Liver (tissue), 8 donors: ENCODE measurements at regions not wholly inside any gene's neighbourhood (a gene's known extent, or its start where the extent isn't known, plus 50 kb on each side); places are given as distances from the start of the nearest gene placed in this dataset.

Experiments
- DNase-seq: peaks from one replicate; pipeline ENCODE4 v3.0.0-alpha.2; 2017; ENCODE audit warnings: low spot score
- H3K27ac ChIP-seq, 2 donors: one replicate each; pipeline ENCODE4 v1.7.0; 2013; ENCODE audit warnings: inconsistent platforms in 2 of 2, low read length in 2 of 2, control low read depth in 1 of 2, low read depth in 1 of 2, mild to moderate bottlenecking in 1 of 2
- H3K27me3 ChIP-seq, 4 donors: one replicate each; pipeline versions ENCODE4 v1.6.1 to v1.7.0; 2013; ENCODE audit warnings: low read length in 3 of 4, inconsistent platforms in 1 of 4, mild to moderate bottlenecking in 1 of 4, moderate library complexity in 1 of 4; ENCODE audit not compliant: control insufficient read depth in 4 of 4, insufficient read depth in 4 of 4
- H3K36me3 ChIP-seq, 4 donors: one replicate each; pipeline versions ENCODE4 v1.6.1 to v1.7.0; 2013; ENCODE audit warnings: low read length in 3 of 4, mild to moderate bottlenecking in 3 of 4, low read depth in 1 of 4, moderate library complexity in 1 of 4; ENCODE audit not compliant: control insufficient read depth in 4 of 4, insufficient read depth in 3 of 4
- H3K4me1 ChIP-seq, 4 donors: one replicate each; pipeline versions ENCODE4 v1.6.1 to v1.7.0; 2013; ENCODE audit warnings: low read length in 3 of 4, mild to moderate bottlenecking in 3 of 4, moderate library complexity in 1 of 4; ENCODE audit not compliant: control insufficient read depth in 4 of 4, insufficient read depth in 4 of 4
- H3K4me3 ChIP-seq, 3 donors: one replicate each; pipeline versions ENCODE4 v1.6.1 to v1.7.0; 2013; ENCODE audit warnings: low read length in 3 of 3, control low read depth in 1 of 3, low read depth in 1 of 3, mild to moderate bottlenecking in 1 of 3
- H3K9ac ChIP-seq, 2 donors: one replicate each; pipeline ENCODE4 v1.7.0; 2013; ENCODE audit warnings: low read length in 2 of 2, mild to moderate bottlenecking in 2 of 2, moderate library complexity in 2 of 2, control low read depth in 1 of 2, low read depth in 1 of 2
- H3K9me3 ChIP-seq, 4 donors: one replicate each; pipeline versions ENCODE4 v1.6.1 to v1.7.0; 2013; ENCODE audit warnings: low read length in 3 of 4; ENCODE audit not compliant: control insufficient read depth in 4 of 4
- EGR1 ChIP-seq, 2 donors: IDR thresholded peaks; 2 replicates each; pipeline ENCODE4 v1.6.1; 2016 to 2018; ENCODE audit warnings: antibody characterized with exemption in 2 of 2, low read depth in 2 of 2
- FOXA1 ChIP-seq: IDR thresholded peaks from 2 replicates; pipeline ENCODE4 v1.6.1; 2016; ENCODE audit warnings: antibody characterized with exemption
- FOXA2 ChIP-seq: IDR thresholded peaks from 2 replicates; pipeline ENCODE4 v1.6.1; 2016; ENCODE audit warnings: antibody characterized with exemption
- GABPA ChIP-seq, 2 donors: IDR thresholded peaks in 1 of 2; conservative IDR thresholded peaks in 1 of 2; 2 replicates each; pipeline ENCODE4 v1.6.1; 2016; ENCODE audit warnings: antibody characterized with exemption in 2 of 2, mild to moderate bottlenecking in 1 of 2, moderate library complexity in 1 of 2
- HNF4A ChIP-seq, 2 donors: conservative IDR thresholded peaks; 2 replicates each; pipeline ENCODE4 v1.6.1; 2016; ENCODE audit warnings: antibody characterized with exemption in 2 of 2, mild to moderate bottlenecking in 2 of 2
- HNF4G ChIP-seq: IDR thresholded peaks from 2 replicates; pipeline ENCODE4 v1.6.1; 2016; ENCODE audit warnings: antibody characterized with exemption
- JUND ChIP-seq, 2 donors: IDR thresholded peaks; 2 replicates each; pipeline ENCODE4 v1.6.1; 2016; ENCODE audit warnings: antibody characterized with exemption in 2 of 2
- NR2F2 ChIP-seq: IDR thresholded peaks from 2 replicates; pipeline ENCODE4 v1.6.1; 2016; ENCODE audit warnings: antibody characterized with exemption
- RAD21 ChIP-seq, 2 donors: IDR thresholded peaks; 2 replicates each; pipeline ENCODE4 v1.6.1; 2016; ENCODE audit warnings: antibody characterized with exemption in 2 of 2, mild to moderate bottlenecking in 2 of 2
- SP1 ChIP-seq: IDR thresholded peaks from 2 replicates; pipeline ENCODE4 v1.6.1; 2018; ENCODE audit warnings: antibody characterized with exemption, mild to moderate bottlenecking
- TAF1 ChIP-seq: conservative IDR thresholded peaks from 2 replicates; pipeline ENCODE4 v1.6.1; 2016; ENCODE audit warnings: antibody characterized with exemption, mild to moderate bottlenecking
- YY1 ChIP-seq: IDR thresholded peaks from 2 replicates; pipeline ENCODE4 v1.6.1; 2016; ENCODE audit warnings: antibody characterized with exemption, mild to moderate bottlenecking
- WGBS: extraction: QIAGEN DNeasy Blood & Tissue Kit; methylation state at CpG from one replicate; pipeline ENCODE4 v1.1.7; 2013; 5-methylcytosine and 5-hydroxymethylcytosine counted together
- TF ChIP-seq, protein P1 (sequence below): IDR thresholded peaks from 2 replicates; pipeline ENCODE4 v1.6.1; 2016; ENCODE audit warnings: antibody characterized with exemption
- TF ChIP-seq, protein P2 (sequence below): IDR thresholded peaks from 2 replicates; pipeline ENCODE4 v1.6.1; 2016; ENCODE audit warnings: antibody characterized with exemption
- TF ChIP-seq, protein P3 (sequence below): IDR thresholded peaks from 2 replicates; pipeline ENCODE4 v1.6.1; 2016; ENCODE audit warnings: antibody characterized with exemption, mild to moderate bottlenecking
- TF ChIP-seq, protein P4 (sequence below): fragments of 150-350 bp; IDR thresholded peaks from 2 replicates; pipeline ENCODE4 v1.5.1; 2017; ENCODE audit warnings: improper control_type of control experiment, low read depth, low read length; ENCODE audit not compliant: missing input control
- donor health status: healthy.
- donor health status: healthy.
- donor health status: healthy.
- donor health status: healthy.
- donor health status: healthy.

DNA sequence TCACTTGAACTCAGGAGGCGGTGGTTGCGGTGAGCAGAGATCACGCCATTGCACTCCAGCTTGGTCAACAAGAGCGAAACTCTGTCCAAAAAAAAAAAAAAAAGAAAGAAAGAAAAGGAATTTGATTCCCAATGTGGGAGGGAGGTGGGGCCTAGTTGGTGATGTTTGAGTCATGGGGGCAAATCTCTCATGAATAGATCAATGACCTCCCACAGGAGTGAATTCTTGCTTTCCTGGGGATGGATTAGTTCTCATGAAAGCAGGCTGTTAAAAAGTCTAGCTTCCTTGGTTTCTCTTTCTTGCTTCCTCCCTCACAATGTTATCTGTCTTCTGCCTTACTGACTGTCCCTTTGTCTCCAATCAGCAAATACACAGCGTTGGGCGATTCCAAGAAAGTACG, 419.5 kb upstream of the RPS6KA3 start:
- H3K4me3 ChIP-seq, result no peak overlapping the region
- no peak overlapping the region for H3K27ac ChIP-seq
- H3K36me3 ChIP-seq, result no peaks in the 10 kb centered on the region
- TF ChIP-seq SP1 (no peak), TAF1 (no peak), NR2F2 (no peak), FOXA2 (no peak), FOXA1 (no peak), HNF4A (conservative IDR thresholded peaks at IDR 0.05) (no peak), YY1 (no peak)
- TF ChIP-seq, protein P1, sequence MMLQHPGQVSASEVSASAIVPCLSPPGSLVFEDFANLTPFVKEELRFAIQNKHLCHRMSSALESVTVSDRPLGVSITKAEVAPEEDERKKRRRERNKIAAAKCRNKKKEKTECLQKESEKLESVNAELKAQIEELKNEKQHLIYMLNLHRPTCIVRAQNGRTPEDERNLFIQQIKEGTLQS, result no peak
- TF ChIP-seq, protein P2, sequence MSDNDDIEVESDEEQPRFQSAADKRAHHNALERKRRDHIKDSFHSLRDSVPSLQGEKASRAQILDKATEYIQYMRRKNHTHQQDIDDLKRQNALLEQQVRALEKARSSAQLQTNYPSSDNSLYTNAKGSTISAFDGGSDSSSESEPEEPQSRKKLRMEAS, result no peak
- H3K9ac ChIP-seq, result no peak overlapping the region
- no peaks in the 10 kb centered on the region for H3K9me3 ChIP-seq
- no peaks in the 10 kb centered on the region for H3K27me3 ChIP-seq
- 91% methylated on average over 7 of the region's 7 CpGs for WGBS
- H3K4me1 ChIP-seq, result no peaks in the 10 kb centered on the region
- DNase-seq, result no peak

DNA sequence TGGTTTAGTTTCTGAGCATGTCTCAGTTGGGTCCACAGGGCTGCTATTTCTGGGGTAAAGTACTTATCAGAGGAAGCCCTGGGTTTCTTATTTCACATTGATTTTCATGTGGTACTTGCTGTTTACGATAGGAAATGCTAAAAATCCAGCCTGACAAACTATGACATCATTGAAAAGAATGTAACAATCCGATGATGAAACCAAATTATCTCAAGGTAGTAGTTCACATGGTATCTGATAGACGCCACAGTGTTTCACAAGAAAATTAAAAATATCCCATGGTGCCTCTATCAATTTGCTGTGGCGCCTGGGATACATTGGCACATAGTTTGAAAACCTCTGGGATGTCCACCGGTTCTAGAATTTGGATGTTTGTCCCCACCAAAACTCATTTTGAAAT, 418.9 kb upstream of the RPS6KA3 start:
- 86% methylated on average over 5 of the region's 5 CpGs for WGBS
- TF ChIP-seq NR2F2 (no peak), JUND (IDR thresholded peaks at IDR 0.05) (no peak), HNF4A (conservative IDR thresholded peaks at IDR 0.05) (no peak), YY1 (no peak), HNF4G (no peak)
- TF ChIP-seq, protein P2, result no peak
- TF ChIP-seq, protein P3, sequence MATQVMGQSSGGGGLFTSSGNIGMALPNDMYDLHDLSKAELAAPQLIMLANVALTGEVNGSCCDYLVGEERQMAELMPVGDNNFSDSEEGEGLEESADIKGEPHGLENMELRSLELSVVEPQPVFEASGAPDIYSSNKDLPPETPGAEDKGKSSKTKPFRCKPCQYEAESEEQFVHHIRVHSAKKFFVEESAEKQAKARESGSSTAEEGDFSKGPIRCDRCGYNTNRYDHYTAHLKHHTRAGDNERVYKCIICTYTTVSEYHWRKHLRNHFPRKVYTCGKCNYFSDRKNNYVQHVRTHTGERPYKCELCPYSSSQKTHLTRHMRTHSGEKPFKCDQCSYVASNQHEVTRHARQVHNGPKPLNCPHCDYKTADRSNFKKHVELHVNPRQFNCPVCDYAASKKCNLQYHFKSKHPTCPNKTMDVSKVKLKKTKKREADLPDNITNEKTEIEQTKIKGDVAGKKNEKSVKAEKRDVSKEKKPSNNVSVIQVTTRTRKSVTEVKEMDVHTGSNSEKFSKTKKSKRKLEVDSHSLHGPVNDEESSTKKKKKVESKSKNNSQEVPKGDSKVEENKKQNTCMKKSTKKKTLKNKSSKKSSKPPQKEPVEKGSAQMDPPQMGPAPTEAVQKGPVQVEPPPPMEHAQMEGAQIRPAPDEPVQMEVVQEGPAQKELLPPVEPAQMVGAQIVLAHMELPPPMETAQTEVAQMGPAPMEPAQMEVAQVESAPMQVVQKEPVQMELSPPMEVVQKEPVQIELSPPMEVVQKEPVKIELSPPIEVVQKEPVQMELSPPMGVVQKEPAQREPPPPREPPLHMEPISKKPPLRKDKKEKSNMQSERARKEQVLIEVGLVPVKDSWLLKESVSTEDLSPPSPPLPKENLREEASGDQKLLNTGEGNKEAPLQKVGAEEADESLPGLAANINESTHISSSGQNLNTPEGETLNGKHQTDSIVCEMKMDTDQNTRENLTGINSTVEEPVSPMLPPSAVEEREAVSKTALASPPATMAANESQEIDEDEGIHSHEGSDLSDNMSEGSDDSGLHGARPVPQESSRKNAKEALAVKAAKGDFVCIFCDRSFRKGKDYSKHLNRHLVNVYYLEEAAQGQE, result no peak
- no peaks in the 10 kb centered on the region for H3K4me1 ChIP-seq

DNA sequence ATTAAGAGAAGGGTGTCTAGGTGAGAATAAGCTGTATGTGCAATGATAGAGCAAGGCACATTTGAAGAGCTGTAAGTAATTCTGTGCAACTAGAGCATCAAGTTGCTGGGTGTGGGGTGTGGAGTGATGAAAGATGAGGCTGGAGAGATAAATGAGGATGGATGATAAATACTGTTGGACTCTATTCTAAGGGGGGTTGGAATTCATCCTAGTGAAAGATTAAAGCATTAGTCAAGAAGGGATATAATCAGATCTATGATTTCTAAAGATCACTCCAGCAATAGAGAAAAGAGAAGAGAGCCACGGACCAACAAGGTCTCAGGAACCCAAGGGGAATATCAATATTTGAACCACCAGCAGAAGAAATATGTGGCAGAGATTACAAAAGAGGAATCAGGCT, 415.0 kb upstream of the RPS6KA3 start:
- TF ChIP-seq FOXA2 (no peak), GABPA (IDR thresholded peaks at IDR 0.05 in 1 of 2, conservative IDR thresholded peaks at IDR 0.05 in 1 of 2) (no peak), TAF1 (no peak), RAD21 (IDR thresholded peaks at IDR 0.05) (no peak), FOXA1 (no peak), SP1 (no peak), HNF4A (conservative IDR thresholded peaks at IDR 0.05) (no peak), EGR1 (IDR thresholded peaks at IDR 0.05; ENCODE audit: low read depth in 2 of 2) (no peak)
- TF ChIP-seq, protein P3, result no peak
- TF ChIP-seq, protein P4, sequence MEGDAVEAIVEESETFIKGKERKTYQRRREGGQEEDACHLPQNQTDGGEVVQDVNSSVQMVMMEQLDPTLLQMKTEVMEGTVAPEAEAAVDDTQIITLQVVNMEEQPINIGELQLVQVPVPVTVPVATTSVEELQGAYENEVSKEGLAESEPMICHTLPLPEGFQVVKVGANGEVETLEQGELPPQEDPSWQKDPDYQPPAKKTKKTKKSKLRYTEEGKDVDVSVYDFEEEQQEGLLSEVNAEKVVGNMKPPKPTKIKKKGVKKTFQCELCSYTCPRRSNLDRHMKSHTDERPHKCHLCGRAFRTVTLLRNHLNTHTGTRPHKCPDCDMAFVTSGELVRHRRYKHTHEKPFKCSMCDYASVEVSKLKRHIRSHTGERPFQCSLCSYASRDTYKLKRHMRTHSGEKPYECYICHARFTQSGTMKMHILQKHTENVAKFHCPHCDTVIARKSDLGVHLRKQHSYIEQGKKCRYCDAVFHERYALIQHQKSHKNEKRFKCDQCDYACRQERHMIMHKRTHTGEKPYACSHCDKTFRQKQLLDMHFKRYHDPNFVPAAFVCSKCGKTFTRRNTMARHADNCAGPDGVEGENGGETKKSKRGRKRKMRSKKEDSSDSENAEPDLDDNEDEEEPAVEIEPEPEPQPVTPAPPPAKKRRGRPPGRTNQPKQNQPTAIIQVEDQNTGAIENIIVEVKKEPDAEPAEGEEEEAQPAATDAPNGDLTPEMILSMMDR, result no peak
- no peaks in the 10 kb centered on the region for H3K4me1 ChIP-seq

More for the DNA sequence above, 418.9 kb upstream of the RPS6KA3 start:
- no peaks in the 10 kb centered on the region for H3K36me3 ChIP-seq
- no peak overlapping the region for H3K4me3 ChIP-seq
- no peak overlapping the region for H3K27ac ChIP-seq
- H3K9me3 ChIP-seq, result no peaks in the 10 kb centered on the region
- H3K27me3 ChIP-seq, result no peaks in the 10 kb centered on the region
- no peak overlapping the region for H3K9ac ChIP-seq
- DNase-seq, result no peak

More for the DNA sequence above, 415.0 kb upstream of the RPS6KA3 start:
- WGBS, result 70% methylated on average over 1 of the region's 1 CpG
- no peak for DNase-seq
- no peak overlapping the region for H3K9ac ChIP-seq
- H3K36me3 ChIP-seq, result no peaks in the 10 kb centered on the region
- H3K9me3 ChIP-seq, result peaks cover 0 to 2% (median 0%) of the 10 kb centered on the region in 4 donors
- no peak overlapping the region for H3K4me3 ChIP-seq
- H3K27me3 ChIP-seq, result no peaks in the 10 kb centered on the region
- H3K27ac ChIP-seq, result no peak overlapping the region
